DMS153 (cell line): ENCODE measurements at regions not wholly inside any gene's neighbourhood (a gene's known extent, or its start where the extent isn't known, plus 50 kb on each side); places are given as distances from the start of the nearest gene placed in this dataset.

Experiments used
- DNase-seq: peaks from one replicate; lab custom pipeline; 2025; lab: John Stamatoyannopoulos, UW

- no peak for DNase-seq
These were observed 117.3 kb upstream of the MARK1 start for GRCh38 chr1:220410611-220411010.

GRCh38 chr1:220409771-220410595 is 118.0 kb upstream of the MARK1 start:
- no peak for DNase-seq

GRCh38 chr1:220407191-220407590 is 120.7 kb upstream of the MARK1 start:
- no peak for DNase-seq

DNA sequence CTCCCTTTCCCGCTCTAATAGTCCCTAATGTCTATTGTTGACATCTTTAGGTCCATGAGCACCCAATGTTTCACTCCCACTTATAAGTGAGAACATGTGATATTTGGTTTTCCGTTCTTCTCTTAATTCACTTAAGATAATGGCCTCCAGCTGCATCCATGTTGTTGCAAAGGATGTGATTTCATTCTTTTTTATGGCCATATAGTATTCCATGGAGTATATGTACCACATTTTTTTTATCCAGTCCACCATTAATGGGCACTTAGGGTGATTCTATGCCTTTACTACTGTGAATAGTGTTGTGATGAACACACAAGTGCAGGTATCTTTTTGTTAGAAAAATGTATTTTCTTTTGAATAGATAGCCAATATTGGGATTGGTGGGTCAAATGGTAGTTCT is 126.0 kb upstream of the RAB3GAP2 start:
- DNase-seq = no peak

GRCh38 chr1:220391491-220391890 is 119.2 kb upstream of the RAB3GAP2 start:
- no peak for DNase-seq

GRCh38 chr1:220389634-220390033 is 117.4 kb upstream of the RAB3GAP2 start:
- no peak for DNase-seq

- DNase-seq = no peak
These were observed 114.4 kb upstream of the RAB3GAP2 start for GRCh38 chr1:220386494-220387195.

- no peak for DNase-seq
These were observed 112.9 kb upstream of the RAB3GAP2 start for GRCh38 chr1:220385158-220385557.

- no peak for DNase-seq
These were observed 110.7 kb upstream of the RAB3GAP2 start for GRCh38 chr1:220382994-220383393.

DNA sequence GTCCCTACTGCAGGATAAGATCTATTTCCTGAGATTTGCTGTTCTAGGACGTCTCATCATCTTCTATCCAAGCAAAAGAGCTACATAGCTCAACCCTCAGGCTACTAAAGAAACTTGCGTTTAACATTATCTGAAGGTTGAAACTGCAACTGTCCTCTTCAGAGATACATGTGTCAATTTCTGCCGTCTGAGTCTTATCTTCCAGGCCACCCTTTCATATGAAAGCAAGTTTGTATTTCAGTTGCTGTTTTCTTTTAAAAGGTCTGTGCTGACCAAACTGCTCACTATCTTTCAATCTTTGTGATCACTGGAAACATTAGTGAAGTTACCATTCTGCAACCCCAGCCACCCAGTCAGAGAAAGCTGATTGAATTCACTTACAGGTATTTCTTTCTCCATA is 108.6 kb upstream of the RAB3GAP2 start:
- DNase-seq = no peak

DNA sequence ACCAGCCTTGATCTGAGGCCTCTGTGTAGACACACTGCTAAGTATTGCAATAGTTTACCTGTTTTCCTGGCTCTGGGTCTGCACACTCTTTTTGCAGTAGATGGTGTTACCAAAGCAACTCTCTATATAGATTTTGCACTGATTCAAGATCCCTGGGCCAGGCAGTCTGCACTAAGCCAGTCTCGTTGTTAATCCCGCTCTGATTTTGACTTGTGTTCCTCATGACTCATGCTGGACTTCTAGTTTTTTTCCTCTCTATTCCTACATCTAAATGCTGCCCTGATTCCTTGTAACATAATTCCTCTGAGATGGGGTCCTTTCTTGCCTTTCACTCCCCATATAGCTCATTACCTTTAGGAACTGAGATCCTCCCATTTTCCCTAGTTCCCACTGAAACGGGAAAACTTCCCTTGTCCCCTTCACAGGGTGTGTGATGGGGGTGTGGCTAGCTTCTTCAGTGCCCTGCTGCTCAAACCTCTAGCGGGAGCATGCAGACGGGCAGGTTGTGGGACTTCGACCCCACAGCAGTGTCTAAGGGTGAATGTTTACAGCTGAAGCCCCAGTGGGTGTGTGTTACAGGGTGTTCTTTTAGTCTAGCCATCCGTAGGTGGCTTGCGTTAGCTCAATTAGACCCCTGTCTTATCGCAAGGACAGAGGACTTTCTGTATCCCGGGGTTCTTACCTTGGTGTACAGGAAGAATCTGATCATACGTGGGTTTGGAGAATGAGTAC is 106.5 kb upstream of the RAB3GAP2 start:
- no peak for DNase-seq

- no peak for DNase-seq
These were observed 103.5 kb upstream of the RAB3GAP2 start for GRCh38 chr1:220375715-220376114.

- no peak for DNase-seq
These were observed 102.2 kb upstream of the RAB3GAP2 start for GRCh38 chr1:220374449-220374848.

DNA sequence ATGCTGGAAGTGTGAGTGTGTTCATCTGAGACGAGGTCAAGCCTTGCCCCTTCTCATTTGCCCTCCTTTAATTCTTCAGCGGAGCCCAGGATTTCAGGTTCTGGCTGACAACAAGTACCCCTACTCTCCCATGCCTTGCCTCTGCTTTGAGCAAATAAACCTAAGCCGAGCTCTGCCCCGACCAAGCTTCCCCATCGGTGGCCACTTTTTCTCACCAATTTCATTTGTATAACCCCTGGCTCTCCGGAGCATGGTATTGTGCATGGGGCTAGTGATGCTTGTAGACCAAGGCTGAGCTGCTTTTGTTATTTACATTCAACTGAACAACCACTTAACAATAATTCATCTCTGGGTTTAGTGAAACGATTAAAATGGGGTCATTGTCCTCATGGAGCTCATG is 100.2 kb upstream of the RAB3GAP2 start:
- DNase-seq = no peak

GRCh38 chr1:220371324-220371723 is 99.1 kb upstream of the RAB3GAP2 start:
- DNase-seq = no peak

- no peak for DNase-seq
These were observed 97.9 kb upstream of the RAB3GAP2 start for GRCh38 chr1:220370041-220370700.

- no peak for DNase-seq
These were observed 97.3 kb upstream of the RAB3GAP2 start for GRCh38 chr1:220369511-220369910.

DNA sequence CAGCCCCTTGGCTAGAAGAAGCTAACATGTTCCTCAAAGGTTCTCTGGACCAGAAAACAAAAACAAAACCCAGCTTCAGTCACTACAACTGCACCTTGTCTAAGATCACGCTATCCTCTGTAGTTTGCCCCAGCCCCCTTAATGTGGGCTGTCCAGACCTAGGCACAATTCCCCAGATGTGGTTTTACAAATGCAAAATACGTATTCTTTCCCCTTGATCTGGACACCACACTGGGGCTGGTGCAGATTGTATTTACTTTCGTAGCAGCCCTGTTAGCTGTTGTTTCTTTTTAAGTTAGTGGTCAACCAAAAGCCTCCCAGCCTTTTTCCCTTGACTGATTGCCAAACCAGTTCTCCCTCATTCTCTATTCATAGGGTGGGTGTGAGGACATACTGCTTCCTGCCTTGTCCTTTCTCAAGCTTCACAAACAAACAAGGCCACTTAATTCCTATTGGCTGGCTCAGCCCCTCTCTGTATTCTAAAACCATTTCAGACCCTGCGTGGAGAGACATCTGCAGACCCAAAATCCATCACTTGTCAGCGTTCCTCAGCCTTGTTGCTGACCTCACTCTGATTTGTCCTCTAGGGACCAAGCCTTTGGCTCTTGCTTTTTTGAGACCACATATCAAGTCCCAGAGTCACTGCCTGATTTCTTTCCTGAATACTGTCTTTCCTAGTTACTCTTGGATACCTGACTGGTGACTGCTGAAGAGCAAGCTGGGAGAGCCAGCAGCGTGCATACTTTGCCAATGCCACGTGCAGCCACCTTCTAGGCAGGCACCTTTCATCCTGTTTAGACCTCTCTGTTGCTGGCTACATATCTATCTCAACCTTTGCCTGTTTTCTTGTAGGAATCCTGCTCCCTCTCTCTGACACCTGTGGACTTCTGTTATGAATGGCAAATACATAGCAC is 96.4 kb upstream of the RAB3GAP2 start:
- DNase-seq = no peak

- DNase-seq = no peak
These were observed 95.6 kb upstream of the RAB3GAP2 start for GRCh38 chr1:220367833-220368232.

DNA sequence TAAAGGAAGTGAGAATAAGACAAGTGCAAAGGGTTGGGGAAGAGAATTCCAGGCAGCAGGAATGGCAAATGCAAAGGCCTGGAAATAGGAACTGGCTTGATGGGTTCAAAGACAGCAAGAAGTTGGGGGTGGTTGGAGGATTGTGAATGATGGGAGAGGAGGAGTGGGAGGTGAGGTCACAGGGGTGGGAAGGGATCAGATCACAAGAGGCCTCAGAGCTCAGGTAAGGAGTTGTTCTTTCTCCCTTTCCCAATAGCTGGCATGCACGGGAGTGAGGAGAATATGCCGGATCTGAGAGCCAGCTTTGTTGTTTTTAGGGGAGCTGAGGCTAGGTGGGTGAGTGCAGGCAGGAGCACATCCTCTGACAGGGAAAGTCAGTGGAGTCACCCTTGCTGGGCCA is 94.0 kb upstream of the RAB3GAP2 start:
- DNase-seq = no peak

- DNase-seq = no peak
These were observed 91.1 kb upstream of the RAB3GAP2 start for GRCh38 chr1:220363196-220363837.
